Adrenal gland (tissue), 5 donors: ENCODE measurements at regions not wholly inside any gene's neighbourhood (a gene's known extent, or its start where the extent isn't known, plus 50 kb on each side); places are given as distances from the start of the nearest gene placed in this dataset.

Source experiments
- CTCF ChIP-seq, 6 experiments: fragments of 450-650 bp in 4 of 6; fragments of 200-600 bp in 2 of 6; sonication (generic) in 1 of 6; IDR thresholded peaks; 1 replicate in 5 of 6; 2 replicates in 1 of 6; pipeline versions ENCODE4 v1.5.1 to v1.8.0; 2016 to 2021; ENCODE audit warnings: antibody characterized with exemption in 6 of 6, mild to moderate bottlenecking in 2 of 6, moderate library complexity in 1 of 6
- POLR2A ChIP-seq, 2 donors: fragments of 450-650 bp; IDR thresholded peaks; one replicate each; pipeline ENCODE4 v1.6.1; 2017; ENCODE audit warnings: antibody characterized with exemption in 2 of 2, mild to moderate bottlenecking in 2 of 2, moderate library complexity in 1 of 2
- donor health status: DM: no; HTN: no; CAD: no.

- no peak for TF ChIP-seq CTCF (IDR thresholded peaks at IDR 0.05)
- TF ChIP-seq POLR2A (IDR thresholded peaks at IDR 0.05): no peak
These were observed 116.2 kb upstream of the COL8A1 start for GRCh38 chr3:99522147-99522546.
